Psoas muscle (tissue), 7 donors: ENCODE measurements at regions not wholly inside any gene's neighbourhood (a gene's known extent, or its start where the extent isn't known, plus 50 kb on each side); places are given as distances from the start of the nearest gene placed in this dataset.

Source experiments
- ATAC-seq, 4 donors: fragments of 200-7000 bp; cut with Tn5 transposase; one replicate each; pipeline ENCODE4 v1.9.1; 2020; ENCODE audit warnings: moderate library complexity in 3 of 4, mild to moderate bottlenecking in 2 of 4
- DNase-seq, 2 donors: peaks; one replicate each; pipeline ENCODE4 v3.0.0-alpha.2; 2020
- H3K27ac ChIP-seq: fragments of 200-600 bp; one replicate; pipeline ENCODE4 v1.8.0; 2022
- H3K27me3 ChIP-seq, 3 donors: fragments of 200-600 bp in 1 of 3; one replicate each; pipeline versions ENCODE4 v1.6.1 to v1.8.0; 2013 to 2022; ENCODE audit warnings: low read length in 2 of 3, mild to moderate bottlenecking in 2 of 3, moderate library complexity in 1 of 3; ENCODE audit not compliant: insufficient read depth in 3 of 3
- H3K36me3 ChIP-seq, 2 donors: fragments of 200-600 bp in 1 of 2; one replicate each; pipeline versions ENCODE4 v1.6.1 to v1.8.0; 2013 to 2022; ENCODE audit warnings: low read depth in 1 of 2, mild to moderate bottlenecking in 1 of 2, moderate library complexity in 1 of 2; ENCODE audit not compliant: insufficient read depth in 1 of 2
- H3K4me1 ChIP-seq: fragments of 200-600 bp; one replicate; pipeline ENCODE4 v1.8.0; 2022
- H3K4me3 ChIP-seq: fragments of 200-600 bp; one replicate; pipeline ENCODE4 v1.8.0; 2022; ENCODE audit warnings: mild to moderate bottlenecking
- H3K9me3 ChIP-seq: fragments of 200-600 bp; one replicate; pipeline ENCODE4 v1.8.0; 2022
- WGBS, 3 donors: extraction: QIAGEN DNeasy Blood & Tissue Kit; methylation state at CpG; one replicate each; pipeline versions ENCODE4 v1.1.6 to v1.1.7; 2013; 5-methylcytosine and 5-hydroxymethylcytosine counted together
- intact Hi-C, 2 donors: fragments of 100-400 bp; cut with DNase I; formaldehyde crosslinking; loops; one replicate each; pipeline versions ENCODE4 v1.11.0 to v1.14.2; 2022
- TF ChIP-seq, protein P1 (sequence below): fragments of 200-600 bp; IDR thresholded peaks from one replicate; pipeline ENCODE4 v1.8.0; 2022; ENCODE audit warnings: antibody characterized with exemption
- donor health status: healthy with polysubstance abuse.
- donor health status: DM: no; HTN: no; CAD: no; lungs with moderate emphysema.
- donor health status: Bipolar disorder and iron deficiency.
- donor health status: healthy.
- donor health status: DM: yes; HTN: yes; CAD: no.
- donor health status: DM: no; HTN: no; CAD: no.
- donor health status: DM: yes; HTN: yes; CAD: no.

DNA sequence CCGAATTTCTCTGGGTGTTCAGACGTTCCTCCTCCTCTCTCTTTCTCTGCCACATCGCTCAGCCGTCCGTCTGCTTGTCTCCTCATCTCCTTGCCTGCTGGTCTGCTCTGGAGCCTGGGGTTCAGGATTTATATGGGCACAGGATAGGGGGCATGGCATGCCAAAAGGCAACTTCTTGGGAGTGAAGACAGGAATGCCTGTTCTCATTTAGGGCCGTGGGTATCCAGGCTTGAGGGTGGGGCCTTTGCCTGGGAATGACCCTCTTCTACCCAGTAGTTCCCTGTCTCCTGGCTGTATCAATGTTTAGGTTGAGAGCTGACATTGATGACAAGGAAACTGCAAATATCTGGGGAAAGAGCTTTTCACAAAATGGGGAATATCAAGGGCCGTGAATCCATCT, 98.0 kb downstream of the HRH4 start:
- TF ChIP-seq, protein P1, sequence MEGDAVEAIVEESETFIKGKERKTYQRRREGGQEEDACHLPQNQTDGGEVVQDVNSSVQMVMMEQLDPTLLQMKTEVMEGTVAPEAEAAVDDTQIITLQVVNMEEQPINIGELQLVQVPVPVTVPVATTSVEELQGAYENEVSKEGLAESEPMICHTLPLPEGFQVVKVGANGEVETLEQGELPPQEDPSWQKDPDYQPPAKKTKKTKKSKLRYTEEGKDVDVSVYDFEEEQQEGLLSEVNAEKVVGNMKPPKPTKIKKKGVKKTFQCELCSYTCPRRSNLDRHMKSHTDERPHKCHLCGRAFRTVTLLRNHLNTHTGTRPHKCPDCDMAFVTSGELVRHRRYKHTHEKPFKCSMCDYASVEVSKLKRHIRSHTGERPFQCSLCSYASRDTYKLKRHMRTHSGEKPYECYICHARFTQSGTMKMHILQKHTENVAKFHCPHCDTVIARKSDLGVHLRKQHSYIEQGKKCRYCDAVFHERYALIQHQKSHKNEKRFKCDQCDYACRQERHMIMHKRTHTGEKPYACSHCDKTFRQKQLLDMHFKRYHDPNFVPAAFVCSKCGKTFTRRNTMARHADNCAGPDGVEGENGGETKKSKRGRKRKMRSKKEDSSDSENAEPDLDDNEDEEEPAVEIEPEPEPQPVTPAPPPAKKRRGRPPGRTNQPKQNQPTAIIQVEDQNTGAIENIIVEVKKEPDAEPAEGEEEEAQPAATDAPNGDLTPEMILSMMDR, result no peak
- H3K27me3 ChIP-seq, result no peaks in the 10 kb centered on the region
- WGBS, 3 donors, result 54 to 64% (median 61%) methylated on average over 7 of the region's 7 CpGs

DNA sequence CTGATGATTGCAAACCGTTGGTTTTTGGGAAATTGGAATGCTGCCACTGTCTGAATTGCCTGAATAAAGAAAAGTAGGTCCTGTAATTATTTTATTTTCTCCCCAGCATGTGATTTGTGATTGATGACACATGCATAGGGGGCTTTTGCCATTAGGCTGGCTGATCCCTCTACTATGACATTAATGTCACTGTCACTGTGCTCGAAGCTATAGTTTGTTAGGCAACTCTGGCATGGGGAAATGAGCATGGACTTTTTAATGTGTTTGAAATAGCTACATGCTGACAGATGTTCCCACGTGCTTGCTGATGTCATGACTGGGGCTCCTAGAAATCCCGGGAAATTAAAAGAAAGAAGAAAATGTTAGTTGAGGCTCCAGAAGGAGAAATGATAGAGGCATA, 99.1 kb downstream of the HRH4 start:
- Histone ChIP-seq H3K9me3 (no peaks in the 10 kb centered on the region), H3K27ac (no peak overlapping the region), H3K27me3 (no peaks in the 10 kb centered on the region), H3K4me3 (no peak overlapping the region), H3K4me1 (no peaks in the 10 kb centered on the region), H3K36me3 (no peaks in the 10 kb centered on the region)
- TF ChIP-seq, protein P1, result no peak
- intact Hi-C loops, result no loop called here
- DNase-seq, result no peak
- WGBS, 3 donors, result 17 to 33% (median 22%) methylated on average over 4 of the region's 4 CpGs
- no peak for ATAC-seq

More for the DNA sequence above, 98.0 kb downstream of the HRH4 start:
- no peak for DNase-seq
- Histone ChIP-seq H3K9me3 (no peaks in the 10 kb centered on the region), H3K4me3 (no peak overlapping the region), H3K27ac (no peak overlapping the region), H3K36me3 (no peaks in the 10 kb centered on the region), H3K4me1 (no peaks in the 10 kb centered on the region)
- intact Hi-C loops, result no loop called here
- ATAC-seq, result no peak

DNA sequence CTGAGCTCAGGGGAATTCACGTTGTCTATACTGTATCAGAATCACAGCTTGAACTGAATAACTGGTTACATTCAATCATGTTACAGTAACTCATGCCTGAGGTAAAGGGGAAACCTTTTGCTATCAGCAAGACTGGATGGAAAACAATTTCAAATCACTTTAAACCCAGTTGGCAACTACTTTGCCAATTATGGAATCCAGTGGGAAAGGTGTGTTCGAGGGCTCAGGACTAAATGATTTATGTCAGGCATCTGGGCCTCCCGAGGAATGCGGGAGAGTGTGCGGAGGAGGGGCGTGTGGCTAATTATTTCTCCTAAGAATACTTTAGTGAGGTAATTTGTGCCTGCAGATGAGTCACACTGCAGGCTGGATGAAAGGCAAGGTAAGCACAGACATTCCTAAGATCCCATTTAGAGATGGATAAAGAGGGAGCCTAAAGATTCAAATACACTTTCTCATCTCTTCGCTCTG, 100.1 kb downstream of the HRH4 start:
- no peak for ATAC-seq

DNA sequence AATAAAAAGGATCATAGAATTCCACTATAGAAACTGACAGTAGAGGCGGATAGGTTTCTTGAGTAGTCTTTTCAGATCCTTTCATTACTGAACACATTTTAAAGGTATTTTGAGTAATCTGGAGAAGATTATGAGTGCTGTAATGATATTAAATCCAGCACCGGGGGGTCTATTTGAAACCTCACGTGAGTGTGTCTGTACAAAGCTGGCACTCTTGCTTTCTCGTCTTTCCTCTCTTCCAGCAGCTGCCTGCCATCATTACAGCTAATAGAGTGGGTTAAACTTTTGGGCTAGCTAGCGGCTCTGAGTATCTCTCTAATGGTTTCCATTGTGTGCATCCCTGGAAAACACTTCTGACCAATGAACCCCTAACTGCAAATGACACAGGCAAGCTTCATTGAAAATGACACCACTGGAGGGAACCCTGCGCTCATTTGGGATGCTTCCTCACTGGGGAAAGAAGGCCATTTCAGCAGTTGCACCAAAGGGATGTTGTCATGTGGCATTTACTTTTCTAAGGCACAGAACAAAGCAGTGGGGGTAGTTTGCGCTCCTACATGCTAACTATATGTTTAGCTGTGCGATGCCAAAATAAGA, 101.0 kb downstream of the HRH4 start:
- 75 to 87% (median 84%) methylated on average over 8 of the region's 8 CpGs for WGBS, 3 donors
- Histone ChIP-seq H3K36me3 (no peaks in the 10 kb centered on the region), H3K27me3 (no peaks in the 10 kb centered on the region), H3K4me1 (no peaks in the 10 kb centered on the region), H3K4me3 (no peak overlapping the region), H3K27ac (no peak overlapping the region), H3K9me3 (no peaks in the 10 kb centered on the region)
- DNase-seq, result no peak
- TF ChIP-seq, protein P1, result no peak
- no peak for ATAC-seq
- intact Hi-C loops, result no loop called here

More for the DNA sequence above, 100.1 kb downstream of the HRH4 start:
- Histone ChIP-seq H3K36me3 (no peaks in the 10 kb centered on the region), H3K9me3 (no peaks in the 10 kb centered on the region), H3K27me3 (no peaks in the 10 kb centered on the region), H3K4me3 (no peak overlapping the region), H3K27ac (no peak overlapping the region), H3K4me1 (no peaks in the 10 kb centered on the region)
- intact Hi-C loops, result no loop called here
- TF ChIP-seq, protein P1, result no peak
- 55 to 60% (median 56%) methylated on average over 7 of the region's 7 CpGs for WGBS, 3 donors
- DNase-seq, result no peak

DNA sequence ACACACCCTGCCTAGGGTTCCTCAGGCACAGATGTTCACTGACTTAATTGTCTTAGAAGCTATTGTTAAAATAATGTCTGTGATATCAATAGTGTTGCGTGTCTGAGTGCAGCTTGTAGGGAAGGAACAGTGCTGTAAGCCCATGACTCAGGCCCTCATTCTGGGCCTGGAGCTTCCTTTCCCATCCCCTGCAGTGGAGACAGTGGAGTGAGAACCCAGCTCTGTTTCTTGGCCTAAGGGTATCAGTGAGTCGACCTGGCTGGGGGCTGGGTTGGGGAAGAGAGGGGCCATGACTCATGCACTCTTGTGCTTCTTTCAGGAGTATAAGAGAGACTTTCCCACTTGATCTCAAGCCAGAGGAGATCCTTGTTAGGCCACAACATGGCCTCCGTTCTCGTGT, 106.8 kb downstream of the HRH4 start:
- Histone ChIP-seq H3K4me1 (no peaks in the 10 kb centered on the region), H3K27ac (no peak overlapping the region), H3K4me3 (no peak overlapping the region), H3K36me3 (no peaks in the 10 kb centered on the region), H3K9me3 (no peaks in the 10 kb centered on the region), H3K27me3 (no peaks in the 10 kb centered on the region)
- TF ChIP-seq, protein P1, result no peak
- intact Hi-C loops, result no loop called here
- no peak for ATAC-seq
- no peak for DNase-seq
- 83% methylated on average over 4 of the region's 4 CpGs for WGBS, 3 donors
